ENCODE measurements at regions not wholly inside any gene's neighbourhood (a gene's known extent, or its start where the extent isn't known, plus 50 kb on each side); places are given as distances from the start of the nearest gene placed in this dataset.
"Not testable (repeated sequence)": the region's sequence is repeated elsewhere in the genome, so short reads cannot be mapped to it uniquely, and the experiment has no call there.

DNA sequence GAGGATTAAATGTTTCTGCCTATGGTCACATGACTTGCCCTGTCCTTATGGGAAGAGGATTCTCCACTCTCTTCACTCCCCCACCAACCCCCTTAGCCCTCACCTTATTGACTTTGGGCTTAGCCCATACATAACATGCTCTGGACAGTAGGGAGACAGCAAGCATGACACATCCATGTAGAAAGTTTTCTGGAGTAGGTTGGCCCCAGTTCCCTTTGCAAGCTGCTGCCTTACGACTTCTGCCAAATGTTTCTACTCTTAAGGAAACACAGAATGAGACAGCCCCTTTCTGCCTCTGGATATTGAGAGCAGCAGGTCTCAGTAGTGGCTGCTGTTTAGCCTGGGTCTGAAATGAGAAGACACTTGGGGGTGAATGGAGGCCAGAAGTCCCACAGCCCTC is 282.2 kb downstream of the MAP2K6 start:
- Mint-ChIP-seq H3K27me3 (ENCODE audit: low read depth) (no peaks in the 10 kb centered on the region), H3K36me3 (ENCODE audit: insufficient read depth) (no peaks in the 10 kb centered on the region), H3K4me3 (no peak overlapping the region), H3K4me1 (ENCODE audit: low read depth) (no peaks in the 10 kb centered on the region), H3K9me3 (peaks cover 19% of the 10 kb centered on the region)
- DNase-seq (no peak), ATAC-seq (no peak)

DNA sequence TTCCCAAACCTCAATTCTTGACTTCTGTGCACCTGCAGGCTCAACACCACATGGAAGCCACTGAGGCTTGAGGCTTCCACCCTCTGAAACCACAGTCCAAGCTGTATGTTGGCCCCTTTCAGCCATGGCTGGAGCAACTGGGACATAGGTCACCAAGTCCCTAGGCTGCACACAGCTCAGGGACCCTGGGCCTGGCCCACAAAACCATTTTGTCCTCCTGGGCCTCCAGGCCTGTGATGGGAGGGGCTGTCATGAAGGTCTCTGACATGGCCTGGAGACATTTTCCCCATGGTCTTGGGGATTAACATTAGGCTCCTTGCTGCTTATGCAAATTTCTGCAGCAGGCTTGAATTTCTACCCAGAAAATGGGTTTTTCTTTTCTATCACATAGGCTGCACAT is 283.9 kb downstream of the MAP2K6 start:
- H3K4me3 Mint-ChIP-seq; ATAC-seq; H3K36me3 Mint-ChIP-seq (ENCODE audit: insufficient read depth); H3K27me3 Mint-ChIP-seq (ENCODE audit: low read depth); H3K4me1 Mint-ChIP-seq (ENCODE audit: low read depth); DNase-seq: not testable (repeated sequence)
- peaks cover 19% of the 10 kb centered on the region for H3K9me3 Mint-ChIP-seq

DNA sequence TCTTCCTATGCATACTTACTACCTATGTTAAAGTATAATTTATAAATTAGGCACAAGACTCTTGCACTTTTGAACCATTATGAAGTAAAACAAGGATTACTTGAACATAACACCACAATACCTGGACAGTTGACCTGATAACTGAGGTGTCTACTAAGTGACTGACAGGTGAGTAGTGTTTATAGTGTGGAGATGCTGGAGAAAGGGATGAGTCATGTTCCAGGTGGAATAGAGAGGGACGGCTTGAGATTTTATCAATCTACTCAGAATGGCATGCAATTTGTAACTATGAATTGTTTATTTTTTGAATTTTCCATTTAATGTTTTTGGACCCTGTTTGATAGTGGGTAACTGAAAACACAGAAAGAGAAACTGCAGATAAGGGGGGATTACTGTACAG is 287.6 kb downstream of the MAP2K6 start:
- H3K9me3 Mint-ChIP-seq: peaks cover 14% of the 10 kb centered on the region
- DNase-seq: no peak
- no peak for ATAC-seq
- H3K4me3 Mint-ChIP-seq: no peak overlapping the region
- no peaks in the 10 kb centered on the region for H3K4me1 Mint-ChIP-seq (ENCODE audit: low read depth)
- peaks cover 4% of the 10 kb centered on the region for H3K27me3 Mint-ChIP-seq (ENCODE audit: low read depth)
- no peaks in the 10 kb centered on the region for H3K36me3 Mint-ChIP-seq (ENCODE audit: insufficient read depth)

DNA sequence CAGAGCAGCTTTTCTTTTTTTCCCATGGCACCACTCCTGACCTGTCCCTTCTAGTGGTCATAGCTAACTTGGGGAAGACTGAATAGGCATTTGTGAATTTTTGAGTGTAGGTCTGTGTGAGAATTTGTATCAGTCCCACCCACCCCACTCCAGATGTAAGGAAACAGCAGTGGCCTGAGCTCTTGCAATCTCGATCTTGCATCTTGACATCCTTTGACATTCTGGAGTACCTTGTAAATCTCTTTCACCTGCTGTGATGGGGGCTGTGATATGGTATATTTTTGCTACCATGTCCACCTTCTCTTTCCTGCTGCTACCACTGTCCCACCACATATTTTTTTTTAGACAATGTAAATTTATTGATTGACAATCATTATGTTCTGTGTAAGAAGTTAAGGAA is 289.3 kb downstream of the MAP2K6 start:
- H3K4me1 Mint-ChIP-seq (ENCODE audit: low read depth): no peaks in the 10 kb centered on the region
- DNase-seq (no peak), ATAC-seq (no peak)
- peaks cover 4% of the 10 kb centered on the region for H3K27me3 Mint-ChIP-seq (ENCODE audit: low read depth)
- peaks cover 9% of the 10 kb centered on the region for H3K9me3 Mint-ChIP-seq
- no peak overlapping the region for H3K4me3 Mint-ChIP-seq
- H3K36me3 Mint-ChIP-seq (ENCODE audit: insufficient read depth): no peaks in the 10 kb centered on the region

DNA sequence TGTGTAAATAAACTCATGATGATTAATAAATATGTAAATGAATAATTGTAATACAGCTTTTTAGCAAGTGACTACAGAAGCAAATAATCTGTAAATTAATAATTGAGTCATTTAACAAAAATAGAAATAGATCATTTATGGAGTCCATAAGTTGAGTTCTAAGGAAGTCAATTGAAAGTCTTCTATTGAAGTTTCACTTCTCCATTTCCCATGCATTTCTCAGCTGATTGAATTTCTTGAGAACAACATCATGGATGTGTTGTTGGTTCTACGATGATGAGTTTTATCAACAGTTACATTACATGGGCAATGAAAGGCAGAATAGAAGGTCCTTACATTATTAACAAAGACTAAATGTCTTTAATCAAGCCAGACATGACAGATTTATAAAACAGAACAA is 290.4 kb downstream of the MAP2K6 start:
- DNase-seq (no peak), ATAC-seq (no peak)
- no peak overlapping the region for H3K4me3 Mint-ChIP-seq
- H3K4me1 Mint-ChIP-seq (ENCODE audit: low read depth): no peaks in the 10 kb centered on the region
- H3K36me3 Mint-ChIP-seq (ENCODE audit: insufficient read depth): no peaks in the 10 kb centered on the region
- peaks cover 4% of the 10 kb centered on the region for H3K27me3 Mint-ChIP-seq (ENCODE audit: low read depth)
- peaks cover under 1% of the 10 kb centered on the region for H3K9me3 Mint-ChIP-seq

DNA sequence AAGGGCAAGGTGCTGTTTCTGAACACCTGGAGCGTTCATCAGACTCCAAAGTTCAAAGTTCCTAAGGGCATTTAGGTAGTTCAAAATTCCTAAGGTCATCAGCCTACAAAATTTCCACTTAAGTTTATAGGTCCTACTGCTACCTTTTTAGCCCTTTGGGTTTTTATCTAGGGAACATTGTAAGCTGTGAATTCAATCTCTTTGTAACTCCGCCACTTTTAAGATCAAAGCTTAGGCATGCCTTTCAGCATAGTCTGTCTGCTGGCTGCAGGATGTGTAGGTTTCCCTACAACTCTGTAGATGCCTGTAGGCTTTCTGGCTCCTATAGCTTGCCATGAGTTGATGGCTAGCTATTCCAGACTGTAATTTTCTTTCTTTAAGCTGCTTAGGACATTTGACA is 291.6 kb downstream of the MAP2K6 start:
- no peaks in the 10 kb centered on the region for H3K9me3 Mint-ChIP-seq

DNA sequence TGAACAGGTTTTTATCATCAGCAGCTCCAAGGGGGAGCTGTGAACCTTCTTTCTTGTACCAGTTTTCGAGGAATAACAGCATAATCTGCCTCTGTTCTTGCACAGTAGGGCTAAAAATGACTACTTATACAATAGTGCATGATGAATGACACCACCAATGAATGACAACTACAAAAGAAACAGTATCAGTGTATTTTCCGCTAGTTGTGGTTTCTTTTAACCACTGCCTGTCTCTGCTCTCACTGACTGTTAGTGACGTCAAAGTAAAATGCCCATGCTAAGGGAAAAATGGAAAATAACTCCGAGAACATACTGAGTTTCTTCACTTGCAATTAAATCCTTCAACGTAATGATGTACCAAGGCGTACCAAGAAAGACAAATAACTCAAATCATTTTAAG is 294.9 kb downstream of the MAP2K6 start:
- H3K27me3 Mint-ChIP-seq (ENCODE audit: low read depth): peaks cover 4% of the 10 kb centered on the region
- H3K36me3 Mint-ChIP-seq (ENCODE audit: insufficient read depth): no peaks in the 10 kb centered on the region
- no peaks in the 10 kb centered on the region for H3K4me1 Mint-ChIP-seq (ENCODE audit: low read depth)
- no peaks in the 10 kb centered on the region for H3K9me3 Mint-ChIP-seq
- no peak for ATAC-seq
- DNase-seq: no peak
- no peak overlapping the region for H3K4me3 Mint-ChIP-seq

More for the DNA sequence above, 291.6 kb downstream of the MAP2K6 start:
- H3K4me1 Mint-ChIP-seq (ENCODE audit: low read depth): no peaks in the 10 kb centered on the region
- ATAC-seq (no peak), DNase-seq (no peak)
- peaks cover 4% of the 10 kb centered on the region for H3K27me3 Mint-ChIP-seq (ENCODE audit: low read depth)
- no peak overlapping the region for H3K4me3 Mint-ChIP-seq
- no peaks in the 10 kb centered on the region for H3K36me3 Mint-ChIP-seq (ENCODE audit: insufficient read depth)

DNA sequence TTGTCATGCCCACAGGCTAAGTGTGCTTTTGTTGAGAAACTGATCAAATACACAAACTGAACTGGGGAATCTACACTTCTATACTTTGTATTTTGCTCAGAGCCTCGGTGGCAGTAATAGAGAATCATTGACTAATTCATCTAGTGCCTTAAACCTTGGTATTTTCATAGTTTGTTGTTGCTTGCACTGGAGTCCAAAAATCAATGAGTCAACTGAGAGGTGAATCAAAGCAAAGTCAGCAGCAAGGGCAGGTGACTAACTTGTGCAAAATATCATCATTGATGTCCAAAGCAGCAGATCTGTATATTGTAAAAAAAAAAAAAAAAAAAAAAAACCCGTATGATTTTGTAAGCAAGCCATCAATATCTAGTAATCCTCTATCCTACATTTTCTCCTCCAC is 296.4 kb downstream of the MAP2K6 start:
- no peak overlapping the region for H3K4me3 Mint-ChIP-seq
- H3K9me3 Mint-ChIP-seq: no peaks in the 10 kb centered on the region
- DNase-seq (no peak), ATAC-seq (no peak)
- no peaks in the 10 kb centered on the region for H3K36me3 Mint-ChIP-seq (ENCODE audit: insufficient read depth)
- H3K27me3 Mint-ChIP-seq (ENCODE audit: low read depth): peaks cover 4% of the 10 kb centered on the region
- H3K4me1 Mint-ChIP-seq (ENCODE audit: low read depth): no peaks in the 10 kb centered on the region

DNA sequence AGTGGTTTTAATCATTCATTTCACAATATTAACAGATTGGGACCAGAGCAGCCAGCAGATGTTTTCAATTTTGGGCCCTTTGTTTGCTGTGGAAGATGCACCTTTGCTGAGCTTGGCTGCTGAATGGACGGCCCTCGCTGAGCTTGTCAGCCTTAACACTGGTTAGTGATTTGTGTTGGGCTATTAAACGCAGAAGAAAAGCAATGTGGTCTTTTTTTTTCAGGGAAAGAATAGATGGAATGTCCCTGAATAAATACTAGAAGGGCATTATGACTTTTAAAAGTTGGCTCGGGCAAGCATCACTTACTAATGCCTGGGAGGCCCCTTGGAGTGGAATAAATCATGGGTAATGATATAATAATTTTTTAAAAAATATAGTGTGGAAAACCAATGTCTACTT is 297.0 kb downstream of the MAP2K6 start:
- no peaks in the 10 kb centered on the region for H3K36me3 Mint-ChIP-seq (ENCODE audit: insufficient read depth)

DNA sequence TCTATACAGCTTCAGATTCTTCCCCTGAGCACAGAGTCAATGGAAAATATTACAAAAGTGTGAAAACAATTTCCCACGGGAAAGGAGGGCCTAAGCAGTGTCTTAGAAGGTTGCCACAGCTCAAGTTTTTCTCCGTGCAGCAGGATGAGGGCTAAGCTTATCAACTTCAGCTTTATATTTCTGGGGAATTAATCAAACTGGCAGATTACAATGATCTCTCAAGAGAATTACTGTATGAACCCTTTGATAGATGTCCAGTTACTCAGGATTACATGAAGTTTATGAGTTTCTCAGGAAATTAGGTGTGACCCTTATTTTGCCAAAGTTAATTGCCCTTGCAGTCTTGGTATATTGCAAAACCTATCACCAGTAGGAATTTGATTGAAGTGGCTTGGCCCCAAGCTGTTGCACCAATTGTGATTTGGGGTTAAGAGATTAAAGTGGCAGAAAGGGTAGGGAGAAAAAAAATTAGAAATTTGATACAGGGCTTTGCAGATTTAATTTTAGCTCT is 298.4 kb downstream of the MAP2K6 start:
- Mint-ChIP-seq H3K4me3 (no peak overlapping the region), H3K27me3 (ENCODE audit: low read depth) (no peaks in the 10 kb centered on the region), H3K36me3 (ENCODE audit: insufficient read depth) (no peaks in the 10 kb centered on the region), H3K4me1 (ENCODE audit: low read depth) (no peaks in the 10 kb centered on the region), H3K9me3 (no peaks in the 10 kb centered on the region)
- ATAC-seq (no peak), DNase-seq (no peak)

More for the DNA sequence above, 297.0 kb downstream of the MAP2K6 start:
- DNase-seq (no peak), ATAC-seq (no peak)
- Mint-ChIP-seq H3K9me3 (no peaks in the 10 kb centered on the region), H3K4me1 (ENCODE audit: low read depth) (no peaks in the 10 kb centered on the region), H3K27me3 (ENCODE audit: low read depth) (peaks cover 2% of the 10 kb centered on the region), H3K4me3 (no peak overlapping the region)

DNA sequence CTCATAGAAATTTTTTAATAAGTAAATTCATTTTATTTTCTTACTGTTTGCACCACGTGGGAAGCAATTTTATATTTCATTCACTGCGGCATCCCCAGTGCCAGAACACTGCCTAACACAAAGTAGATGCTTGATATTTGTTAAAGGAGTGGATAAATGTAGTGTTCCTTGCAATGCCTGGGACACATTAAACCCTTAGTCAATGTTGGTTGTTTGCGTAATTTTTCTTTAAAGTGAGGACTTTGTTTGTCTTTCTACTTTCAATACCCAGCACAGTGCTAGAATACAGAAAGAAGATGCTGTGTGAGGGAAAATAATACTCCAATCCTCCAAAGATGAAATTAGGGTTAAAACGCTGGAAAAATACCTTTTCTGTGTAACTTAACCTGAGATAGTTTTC is 299.3 kb downstream of the MAP2K6 start:
- ATAC-seq (no peak), DNase-seq (no peak)
- H3K9me3 Mint-ChIP-seq: no peaks in the 10 kb centered on the region
- H3K4me3 Mint-ChIP-seq: no peak overlapping the region
- no peaks in the 10 kb centered on the region for H3K27me3 Mint-ChIP-seq (ENCODE audit: low read depth)
- no peaks in the 10 kb centered on the region for H3K4me1 Mint-ChIP-seq (ENCODE audit: low read depth)
- H3K36me3 Mint-ChIP-seq (ENCODE audit: insufficient read depth): no peaks in the 10 kb centered on the region

DNA sequence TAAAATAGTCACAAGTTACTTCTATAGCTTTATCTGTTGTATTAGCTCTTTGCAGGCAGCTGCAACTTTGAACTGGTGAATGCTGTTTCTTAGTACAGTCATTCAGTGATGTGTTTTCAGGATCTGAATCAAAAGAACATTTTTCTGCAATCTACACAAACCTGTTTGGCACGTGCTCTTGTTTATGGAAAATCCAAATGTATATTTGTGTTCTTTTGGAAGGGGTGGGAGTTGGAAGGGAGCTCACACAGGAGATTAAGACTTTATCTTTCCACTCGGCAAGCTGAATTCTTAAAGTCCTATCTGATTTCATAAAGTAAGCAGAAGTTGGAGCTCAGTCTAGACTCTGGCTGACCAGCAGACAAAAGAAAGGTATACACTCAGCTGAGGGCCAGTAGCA is 300.2 kb downstream of the MAP2K6 start:
- no peak overlapping the region for H3K4me3 Mint-ChIP-seq
- no peaks in the 10 kb centered on the region for H3K9me3 Mint-ChIP-seq

DNA sequence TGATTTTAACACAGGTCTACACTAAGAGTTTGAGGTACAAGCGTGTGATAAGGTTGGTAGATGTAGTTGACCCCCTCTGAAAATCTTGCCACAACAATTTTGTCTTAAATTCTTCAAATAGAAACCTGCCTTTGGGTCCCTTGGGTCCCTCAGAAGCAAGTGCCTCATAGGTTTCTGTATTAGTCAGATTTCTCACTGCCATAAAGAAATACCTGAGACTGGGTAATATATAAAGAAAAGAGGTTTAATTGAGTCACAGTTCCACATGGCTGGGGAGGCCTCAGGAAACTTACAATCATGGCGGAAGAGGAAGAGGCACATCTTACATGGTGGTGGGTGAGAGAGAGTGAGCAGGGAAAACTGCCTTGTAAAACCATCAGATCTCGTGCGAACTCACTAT is 301.2 kb downstream of the MAP2K6 start:
- Mint-ChIP-seq H3K9me3 (no peaks in the 10 kb centered on the region), H3K4me1 (ENCODE audit: low read depth) (no peaks in the 10 kb centered on the region), H3K4me3 (no peak overlapping the region), H3K36me3 (ENCODE audit: insufficient read depth) (no peaks in the 10 kb centered on the region), H3K27me3 (ENCODE audit: low read depth) (no peaks in the 10 kb centered on the region)
- DNase-seq: no peak
- ATAC-seq: no peak

More for the DNA sequence above, 300.2 kb downstream of the MAP2K6 start:
- H3K4me1 Mint-ChIP-seq (ENCODE audit: low read depth): no peaks in the 10 kb centered on the region
- no peak for DNase-seq
- no peak for ATAC-seq
- H3K36me3 Mint-ChIP-seq (ENCODE audit: insufficient read depth): no peaks in the 10 kb centered on the region
- no peaks in the 10 kb centered on the region for H3K27me3 Mint-ChIP-seq (ENCODE audit: low read depth)

DNA sequence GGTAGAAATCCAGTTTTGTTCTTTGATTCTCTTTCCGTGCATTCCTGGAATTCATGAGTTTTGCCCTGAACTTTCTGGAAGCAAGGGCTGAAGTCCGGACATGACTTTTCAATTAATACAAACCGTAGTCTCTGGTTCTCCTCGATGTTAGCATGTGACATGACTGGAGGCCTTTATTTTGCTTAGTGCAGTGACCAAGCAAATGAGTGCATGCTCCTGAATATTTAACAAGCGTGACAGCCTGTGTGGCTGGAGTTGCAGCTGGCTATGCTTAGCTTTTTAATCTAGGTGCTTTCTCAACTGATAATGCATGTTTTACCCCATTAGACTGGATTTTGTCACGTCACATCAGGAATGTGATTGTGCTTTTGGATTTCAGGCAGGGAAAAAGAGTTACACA is 302.1 kb downstream of the MAP2K6 start:
- H3K27me3 Mint-ChIP-seq (ENCODE audit: low read depth): no peaks in the 10 kb centered on the region
- no peak overlapping the region for H3K4me3 Mint-ChIP-seq
- H3K4me1 Mint-ChIP-seq (ENCODE audit: low read depth): no peaks in the 10 kb centered on the region
- no peaks in the 10 kb centered on the region for H3K36me3 Mint-ChIP-seq (ENCODE audit: insufficient read depth)
- no peak for ATAC-seq
- H3K9me3 Mint-ChIP-seq: no peaks in the 10 kb centered on the region
- no peak for DNase-seq

DNA sequence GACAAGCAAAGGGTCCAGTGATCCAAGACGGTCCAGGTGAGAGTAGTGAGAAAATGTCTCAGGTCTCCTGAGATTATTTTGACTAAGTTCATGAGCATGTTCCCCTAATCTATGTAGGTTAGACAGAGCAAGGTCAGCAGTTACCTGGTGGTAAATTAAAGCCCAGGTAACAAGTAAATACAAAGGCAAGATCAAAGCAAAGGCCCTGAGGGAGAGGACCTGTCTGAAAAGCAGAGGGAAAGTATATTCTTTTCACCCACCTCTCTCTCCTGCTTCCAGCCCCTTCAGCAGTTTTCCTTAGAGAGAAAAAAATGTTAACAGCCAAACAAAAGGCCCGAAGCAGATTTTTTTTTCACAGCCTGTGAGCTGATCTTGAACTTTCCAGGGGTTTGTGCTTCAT is 302.7 kb downstream of the MAP2K6 start:
- no peaks in the 10 kb centered on the region for H3K27me3 Mint-ChIP-seq (ENCODE audit: low read depth)
- DNase-seq (no peak), ATAC-seq (no peak)

DNA sequence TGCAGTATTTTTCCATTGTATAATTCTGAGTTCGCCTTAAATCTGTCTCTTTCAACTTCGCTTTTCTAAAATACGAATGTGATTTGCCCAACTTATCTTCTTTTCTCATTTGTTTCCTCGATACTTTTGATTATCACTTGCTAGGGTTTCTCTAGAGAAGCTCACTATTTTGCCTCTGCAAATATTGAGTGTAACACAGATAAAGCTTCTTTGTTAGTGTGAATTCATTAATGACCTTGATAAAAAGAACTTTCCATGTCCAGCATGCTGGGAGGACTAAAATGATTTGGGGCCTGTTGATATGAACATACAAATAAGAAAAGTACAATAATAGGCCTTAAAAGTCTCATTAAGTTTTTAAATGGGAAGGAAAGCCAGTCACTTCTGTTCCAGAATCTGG is 303.3 kb downstream of the MAP2K6 start:
- no peak overlapping the region for H3K4me3 Mint-ChIP-seq
- no peaks in the 10 kb centered on the region for H3K4me1 Mint-ChIP-seq (ENCODE audit: low read depth)
- ATAC-seq (no peak), DNase-seq (no peak)
- H3K27me3 Mint-ChIP-seq (ENCODE audit: low read depth): no peaks in the 10 kb centered on the region
- no peaks in the 10 kb centered on the region for H3K36me3 Mint-ChIP-seq (ENCODE audit: insufficient read depth)
- no peaks in the 10 kb centered on the region for H3K9me3 Mint-ChIP-seq

More for the DNA sequence above, 302.7 kb downstream of the MAP2K6 start:
- Mint-ChIP-seq H3K36me3 (ENCODE audit: insufficient read depth) (no peaks in the 10 kb centered on the region), H3K9me3 (no peaks in the 10 kb centered on the region), H3K4me1 (ENCODE audit: low read depth) (no peaks in the 10 kb centered on the region), H3K4me3 (no peak overlapping the region)
